SKM-1 treated with dmso at 0.1 percent for 144 hours (cell line): ENCODE measurements at regions not wholly inside any gene's neighbourhood (a gene's known extent, or its start where the extent isn't known, plus 50 kb on each side); places are given as distances from the start of the nearest gene placed in this dataset.

Source experiments
- DNase-seq: peaks from one replicate; lab custom pipeline; 2025; ENCODE audit not compliant: unreplicated experiment; lab: John Stamatoyannopoulos, UW

GRCh38 chr13:74889321-74889720, 592.6 kb downstream of the TBC1D4 start:
- DNase-seq = no peak

GRCh38 chr13:74886502-74886901, 595.5 kb downstream of the TBC1D4 start:
- no peak for DNase-seq

- DNase-seq = no peak
Measured at GRCh38 chr13:74883834-74884233, 598.1 kb downstream of the TBC1D4 start.

GRCh38 chr13:74871369-74872070, 610.4 kb downstream of the TBC1D4 start:
- DNase-seq = no peak

GRCh38 chr13:74870865-74871264, 611.1 kb downstream of the TBC1D4 start:
- DNase-seq = no peak

- no peak for DNase-seq
Measured at GRCh38 chr13:74869846-74870245, 612.1 kb downstream of the TBC1D4 start.

GRCh38 chr13:74868049-74868448, 613.9 kb downstream of the TBC1D4 start:
- DNase-seq = no peak

- no peak for DNase-seq
Measured at GRCh38 chr13:74867460-74867859, 614.5 kb downstream of the TBC1D4 start.

- no peak for DNase-seq
Measured at GRCh38 chr13:74866101-74866500, 615.9 kb downstream of the TBC1D4 start.

GRCh38 chr13:74865656-74866055, 616.3 kb downstream of the TBC1D4 start:
- DNase-seq = no peak

- no peak for DNase-seq
Measured at GRCh38 chr13:74860789-74861188, 621.2 kb downstream of the TBC1D4 start.

- no peak for DNase-seq
Measured at GRCh38 chr13:74850893-74851292, 631.1 kb downstream of the TBC1D4 start.

GRCh38 chr13:74847966-74848365, 634.0 kb downstream of the TBC1D4 start:
- DNase-seq = no peak

GRCh38 chr13:74845806-74846205, 636.2 kb downstream of the TBC1D4 start:
- no peak for DNase-seq

- no peak for DNase-seq
Measured at GRCh38 chr13:74841651-74842050, 640.3 kb downstream of the TBC1D4 start.

GRCh38 chr13:74841123-74841522, 640.8 kb downstream of the TBC1D4 start:
- DNase-seq = no peak

GRCh38 chr13:74839656-74840055, 642.3 kb downstream of the TBC1D4 start:
- no peak for DNase-seq

GRCh38 chr13:74838096-74838495, 643.9 kb downstream of the TBC1D4 start:
- no peak for DNase-seq

- no peak for DNase-seq
Measured at GRCh38 chr13:74836628-74837027, 645.3 kb downstream of the TBC1D4 start.

- DNase-seq = no peak
Measured at GRCh38 chr13:74835579-74835978, 646.4 kb downstream of the TBC1D4 start.

- DNase-seq = no peak
Measured at GRCh38 chr13:74825938-74826246, 656.1 kb downstream of the TBC1D4 start.

GRCh38 chr13:74825152-74825937, 656.6 kb downstream of the TBC1D4 start:
- no peak for DNase-seq

- DNase-seq = no peak
Measured at GRCh38 chr13:74820809-74821208, 661.2 kb downstream of the TBC1D4 start.
